GM19455 (cell line): ENCODE measurements at regions not wholly inside any gene's neighbourhood (a gene's known extent, or its start where the extent isn't known, plus 50 kb on each side); places are given as distances from the start of the nearest gene placed in this dataset.

ENCODE experiments used
- ATAC-seq: cut with Tn5 transposase; IDR thresholded peaks from one replicate; pipeline ENCODE4 v1.9.1; 2021; ENCODE audit not compliant: unreplicated experiment

GRCh38 chr1:82215056-82215852 lies 414.5 kb downstream of the ADGRL2 start:
- ATAC-seq, result no peak

- no peak for ATAC-seq
Measured at GRCh38 chr1:82214606-82215005, 413.9 kb downstream of the ADGRL2 start.

- ATAC-seq, result no peak
Measured at GRCh38 chr1:82197606-82198005, 396.9 kb downstream of the ADGRL2 start.

- ATAC-seq, result no peak
Measured at GRCh38 chr1:82195245-82195644, 394.5 kb downstream of the ADGRL2 start.

GRCh38 chr1:82185084-82185483 lies 384.4 kb downstream of the ADGRL2 start:
- no peak for ATAC-seq

GRCh38 chr1:82181846-82182245 lies 381.1 kb downstream of the ADGRL2 start:
- no peak for ATAC-seq

GRCh38 chr1:82179131-82179530 lies 378.4 kb downstream of the ADGRL2 start:
- ATAC-seq, result no peak

- no peak for ATAC-seq
Measured at GRCh38 chr1:82177192-82177591, 376.5 kb downstream of the ADGRL2 start.

- no peak for ATAC-seq
Measured at GRCh38 chr1:82171955-82172354, 371.2 kb downstream of the ADGRL2 start.

GRCh38 chr1:82168482-82168881 lies 367.7 kb downstream of the ADGRL2 start:
- ATAC-seq, result no peak

- no peak for ATAC-seq
Measured at GRCh38 chr1:82165304-82165703, 364.6 kb downstream of the ADGRL2 start.

GRCh38 chr1:82162486-82163420 lies 362.0 kb downstream of the ADGRL2 start:
- no peak for ATAC-seq

- no peak for ATAC-seq
Measured at GRCh38 chr1:82161700-82162141, 361.0 kb downstream of the ADGRL2 start.

- ATAC-seq, result no peak
Measured at GRCh38 chr1:82160903-82161302, 360.2 kb downstream of the ADGRL2 start.

GRCh38 chr1:82160036-82160435 lies 359.3 kb downstream of the ADGRL2 start:
- no peak for ATAC-seq

- ATAC-seq, result no peak
Measured at GRCh38 chr1:82158981-82159380, 358.2 kb downstream of the ADGRL2 start.

- ATAC-seq, result no peak
Measured at GRCh38 chr1:82154219-82154970, 353.7 kb downstream of the ADGRL2 start.

- no peak for ATAC-seq
Measured at GRCh38 chr1:82153752-82154151, 353.0 kb downstream of the ADGRL2 start.

GRCh38 chr1:82153272-82153629 lies 352.5 kb downstream of the ADGRL2 start:
- ATAC-seq, result no peak

- ATAC-seq, result no peak
Measured at GRCh38 chr1:82152356-82153271, 351.9 kb downstream of the ADGRL2 start.
